ENCODE measurements at regions not wholly inside any gene's neighbourhood (a gene's known extent, or its start where the extent isn't known, plus 50 kb on each side); places are given as distances from the start of the nearest gene placed in this dataset.
"Not testable (repeated sequence)": the region's sequence is repeated elsewhere in the genome, so short reads cannot be mapped to it uniquely, and the experiment has no call there.

- H3K9me3 ChIP-seq: peaks cover 0 to 8% (median 0%) of the 10 kb centered on the region in 3 donors
- no peak overlapping the region for H3K27ac ChIP-seq
- H3K4me1 ChIP-seq: no peaks in the 10 kb centered on the region
- intact Hi-C loops (cut with DNase I; ENCODE audit: low total_unique reads): no loop called here
- H3K4me3 ChIP-seq: no peak overlapping the region
- no peaks in the 10 kb centered on the region for H3K27me3 ChIP-seq
- no peak for TF ChIP-seq CTCF (IDR thresholded peaks at IDR 0.05)
- DNase-seq: no peak
- H3K36me3 ChIP-seq: no peaks in the 10 kb centered on the region
These were observed 205.4 kb upstream of the ADO start for GRCh38 chr10:62599161-62599560.

- H3K27me3 ChIP-seq; DNase-seq; H3K4me1 ChIP-seq; H3K4me3 ChIP-seq; intact Hi-C loops (cut with DNase I; ENCODE audit: low total_unique reads); H3K27ac ChIP-seq; H3K9me3 ChIP-seq; H3K36me3 ChIP-seq: not testable (repeated sequence)
These were observed 198.0 kb upstream of the ADO start for GRCh38 chr10:62606551-62606950.

- DNase-seq; intact Hi-C loops (cut with DNase I; ENCODE audit: low total_unique reads); H3K27ac ChIP-seq; H3K4me3 ChIP-seq; H3K36me3 ChIP-seq; H3K27me3 ChIP-seq; H3K4me1 ChIP-seq; H3K9me3 ChIP-seq: not testable (repeated sequence)
These were observed 196.2 kb upstream of the ADO start for GRCh38 chr10:62608189-62608875.

GRCh38 chr10:62610649-62611229, 193.8 kb upstream of the ADO start:
- intact Hi-C loops (cut with DNase I; ENCODE audit: low total_unique reads): no loop called here
- TF ChIP-seq CTCF (IDR thresholded peaks at IDR 0.05): peak; percentile 39 to 44
- H3K27ac ChIP-seq: no peak overlapping the region
- H3K4me3 ChIP-seq: no peak overlapping the region
- H3K9me3 ChIP-seq: no peaks in the 10 kb centered on the region
- no peaks in the 10 kb centered on the region for H3K27me3 ChIP-seq
- no peaks in the 10 kb centered on the region for H3K4me1 ChIP-seq
- DNase-seq: no peak
- H3K36me3 ChIP-seq: no peaks in the 10 kb centered on the region

- Histone ChIP-seq H3K4me3 (no peak overlapping the region), H3K27ac (no peak overlapping the region), H3K36me3 (no peaks in the 10 kb centered on the region), H3K9me3 (no peaks in the 10 kb centered on the region), H3K27me3 (no peaks in the 10 kb centered on the region), H3K4me1 (no peaks in the 10 kb centered on the region)
- DNase-seq: no peak
- TF ChIP-seq CTCF (IDR thresholded peaks at IDR 0.05): no peak
- intact Hi-C loops (cut with DNase I; ENCODE audit: low total_unique reads): no loop called here
These were observed 191.1 kb upstream of the ADO start for GRCh38 chr10:62613424-62613823.

GRCh38 chr10:62613859-62614258, 190.7 kb upstream of the ADO start:
- H3K27me3 ChIP-seq: no peaks in the 10 kb centered on the region
- intact Hi-C loops (cut with DNase I; ENCODE audit: low total_unique reads): no loop called here
- no peaks in the 10 kb centered on the region for H3K4me1 ChIP-seq
- H3K27ac ChIP-seq: no peak overlapping the region
- TF ChIP-seq CTCF (IDR thresholded peaks at IDR 0.05): no peak
- no peak for DNase-seq
- no peaks in the 10 kb centered on the region for H3K36me3 ChIP-seq
- no peaks in the 10 kb centered on the region for H3K9me3 ChIP-seq
- H3K4me3 ChIP-seq: no peak overlapping the region

Data from tibial artery (tissue), 4 donors.